Neural crest cell (in vitro differentiated cells): ENCODE measurements at regions not wholly inside any gene's neighbourhood (a gene's known extent, or its start where the extent isn't known, plus 50 kb on each side); places are given as distances from the start of the nearest gene placed in this dataset.

ENCODE experiments used
- DNase-seq: peaks from one replicate; pipeline ENCODE4 v3.0.0; 2021; ENCODE audit warnings: low read depth, mixed read lengths, low spot score
- H3K27ac Mint-ChIP-seq: one replicate; pipeline ENCODE4 v1.8.0; 2021; ENCODE audit warnings: mild to moderate bottlenecking, mixed read lengths; ENCODE audit not compliant: unreplicated experiment
- H3K27me3 Mint-ChIP-seq: 2 replicates; pipeline ENCODE4 v1.8.0; 2021; ENCODE audit warnings: low read depth, mild to moderate bottlenecking, mixed read lengths
- H3K36me3 Mint-ChIP-seq: 2 replicates; pipeline ENCODE4 v1.8.0; 2021; ENCODE audit warnings: low read depth, mild to moderate bottlenecking, mixed read lengths
- H3K4me1 Mint-ChIP-seq: 2 replicates; pipeline ENCODE4 v1.8.0; 2021; ENCODE audit warnings: mixed read lengths
- H3K4me3 Mint-ChIP-seq: one replicate; pipeline ENCODE4 v1.8.0; 2021; ENCODE audit warnings: mild to moderate bottlenecking, mixed read lengths
- H3K9me3 Mint-ChIP-seq: 2 replicates; pipeline ENCODE4 v1.8.0; 2021; ENCODE audit warnings: mixed read lengths
- TF ChIP-seq, protein P1 (sequence below): fragments of 200-600 bp; sonication (generic); conservative IDR thresholded peaks from 2 replicates; pipeline ENCODE4 v1.5.0; 2021; ENCODE audit warnings: antibody characterized with exemption, mild to moderate bottlenecking

- peaks cover 23% of the 10 kb centered on the region for H3K4me1 Mint-ChIP-seq
- no peaks in the 10 kb centered on the region for H3K36me3 Mint-ChIP-seq
- TF ChIP-seq, protein P1, sequence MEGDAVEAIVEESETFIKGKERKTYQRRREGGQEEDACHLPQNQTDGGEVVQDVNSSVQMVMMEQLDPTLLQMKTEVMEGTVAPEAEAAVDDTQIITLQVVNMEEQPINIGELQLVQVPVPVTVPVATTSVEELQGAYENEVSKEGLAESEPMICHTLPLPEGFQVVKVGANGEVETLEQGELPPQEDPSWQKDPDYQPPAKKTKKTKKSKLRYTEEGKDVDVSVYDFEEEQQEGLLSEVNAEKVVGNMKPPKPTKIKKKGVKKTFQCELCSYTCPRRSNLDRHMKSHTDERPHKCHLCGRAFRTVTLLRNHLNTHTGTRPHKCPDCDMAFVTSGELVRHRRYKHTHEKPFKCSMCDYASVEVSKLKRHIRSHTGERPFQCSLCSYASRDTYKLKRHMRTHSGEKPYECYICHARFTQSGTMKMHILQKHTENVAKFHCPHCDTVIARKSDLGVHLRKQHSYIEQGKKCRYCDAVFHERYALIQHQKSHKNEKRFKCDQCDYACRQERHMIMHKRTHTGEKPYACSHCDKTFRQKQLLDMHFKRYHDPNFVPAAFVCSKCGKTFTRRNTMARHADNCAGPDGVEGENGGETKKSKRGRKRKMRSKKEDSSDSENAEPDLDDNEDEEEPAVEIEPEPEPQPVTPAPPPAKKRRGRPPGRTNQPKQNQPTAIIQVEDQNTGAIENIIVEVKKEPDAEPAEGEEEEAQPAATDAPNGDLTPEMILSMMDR, result no peak
- DNase-seq, result no peak
- H3K9me3 Mint-ChIP-seq, result no peaks in the 10 kb centered on the region
- H3K27me3 Mint-ChIP-seq, result no peaks in the 10 kb centered on the region
- no peak overlapping the region for H3K4me3 Mint-ChIP-seq
- H3K27ac Mint-ChIP-seq, result peak overlapping the region; percentile 15
Measured at GRCh38 chr10:62618054-62618453, 186.5 kb upstream of the ADO start.

DNA sequence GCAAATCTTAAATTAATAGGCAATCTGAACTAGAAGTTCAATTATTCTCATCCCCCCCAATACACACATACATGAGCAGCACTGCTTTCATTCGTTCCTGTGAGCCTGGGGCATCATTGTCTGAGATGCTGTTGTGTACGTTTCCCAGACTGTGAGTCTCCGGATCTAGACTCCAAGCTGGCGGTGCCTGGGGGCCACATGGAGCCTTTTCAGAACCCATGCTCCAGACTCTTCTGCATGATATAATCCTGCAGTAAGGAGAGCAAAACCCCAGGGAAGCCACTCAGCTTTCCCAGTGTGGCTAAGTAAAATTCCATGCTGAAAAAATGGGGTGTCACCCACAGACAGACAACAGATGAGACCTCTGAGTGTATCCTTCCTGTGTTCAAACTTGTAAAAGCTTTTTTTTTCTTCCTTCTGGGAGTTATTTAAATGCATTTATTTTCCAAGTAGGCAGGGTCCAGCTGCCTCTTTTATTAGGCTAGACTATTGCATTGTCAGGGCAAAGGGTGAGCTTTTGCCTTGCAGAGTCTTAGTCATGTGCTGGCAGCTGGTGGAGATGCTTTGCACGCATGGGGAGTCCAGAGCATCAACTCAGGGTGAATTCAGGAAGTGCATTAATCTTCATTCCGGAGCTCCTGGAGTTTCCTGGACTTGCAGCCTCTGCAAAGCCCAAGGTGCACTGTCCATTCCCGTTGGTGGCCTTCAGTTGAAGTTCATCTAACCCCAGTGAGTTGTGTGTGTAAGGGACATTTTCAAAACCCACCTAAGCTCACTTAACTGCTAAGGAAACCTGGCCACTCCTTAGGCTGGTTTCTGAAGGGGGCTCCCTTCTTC lies 185.7 kb upstream of the ADO start:
- Mint-ChIP-seq H3K4me1 (peaks cover 18% of the 10 kb centered on the region), H3K9me3 (no peaks in the 10 kb centered on the region), H3K27me3 (no peaks in the 10 kb centered on the region)

GRCh38 chr10:62619413-62619738 lies 185.1 kb upstream of the ADO start:
- Mint-ChIP-seq H3K4me1 (peaks cover 17% of the 10 kb centered on the region), H3K4me3 (no peak overlapping the region), H3K36me3 (no peaks in the 10 kb centered on the region), H3K9me3 (no peaks in the 10 kb centered on the region), H3K27me3 (no peaks in the 10 kb centered on the region), H3K27ac (no peak overlapping the region)
- TF ChIP-seq, protein P1, result no peak
- no peak for DNase-seq

More for the DNA sequence above, 185.7 kb upstream of the ADO start:
- TF ChIP-seq, protein P1, result no peak
- Mint-ChIP-seq H3K27ac (no peak overlapping the region), H3K4me3 (no peak overlapping the region), H3K36me3 (no peaks in the 10 kb centered on the region)
- DNase-seq, result no peak

DNA sequence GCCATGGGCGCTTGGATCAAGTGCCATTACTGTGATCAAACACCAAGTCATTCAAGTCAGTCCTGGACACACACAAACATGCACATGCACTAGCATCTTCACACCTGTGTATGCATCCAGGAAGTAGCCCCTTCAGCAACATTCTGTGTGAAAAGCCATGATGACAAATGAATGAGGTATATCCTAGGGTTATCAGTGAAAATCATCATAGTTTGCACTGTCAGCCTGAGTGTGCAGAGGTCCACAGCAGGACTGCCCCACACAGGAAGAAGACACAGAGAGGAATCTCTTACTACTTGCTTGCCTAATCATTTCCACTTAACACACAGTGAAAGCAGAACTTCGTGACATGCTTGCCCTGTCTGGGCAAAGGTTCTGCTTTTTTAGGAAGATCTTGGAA lies 184.0 kb upstream of the ADO start:
- Mint-ChIP-seq H3K9me3 (no peaks in the 10 kb centered on the region), H3K27me3 (no peaks in the 10 kb centered on the region), H3K4me1 (peaks cover 19% of the 10 kb centered on the region), H3K36me3 (no peaks in the 10 kb centered on the region), H3K27ac (no peak overlapping the region), H3K4me3 (no peak overlapping the region)
- DNase-seq, result no peak
- TF ChIP-seq, protein P1, result no peak

GRCh38 chr10:62623223-62623622 lies 181.3 kb upstream of the ADO start:
- DNase-seq, result no peak
- H3K4me1 Mint-ChIP-seq, result peaks cover 42% of the 10 kb centered on the region
- H3K27ac Mint-ChIP-seq, result peak overlapping the region; percentile 57
- H3K9me3 Mint-ChIP-seq, result no peaks in the 10 kb centered on the region
- no peak overlapping the region for H3K4me3 Mint-ChIP-seq
- no peaks in the 10 kb centered on the region for H3K36me3 Mint-ChIP-seq
- no peaks in the 10 kb centered on the region for H3K27me3 Mint-ChIP-seq
- TF ChIP-seq, protein P1, result no peak
